Stimulated activated CD8-positive, alpha-beta memory T cell treated with anti-CD3 and anti-CD28 coated beads, Interleukin-4, amount 100 ng/mL, for 1 hour (primary cell): ENCODE measurements at regions not wholly inside any gene's neighbourhood (a gene's known extent, or its start where the extent isn't known, plus 50 kb on each side); places are given as distances from the start of the nearest gene placed in this dataset.

Source experiments
- DNase-seq, 2 donors: peaks; one replicate each; pipeline ENCODE4 v3.0.0-alpha.2; 2020; ENCODE audit warnings: low read depth in 2 of 2, low spot score in 1 of 2

GRCh38 chr5:7955476-7955875 is 86.5 kb downstream of the MTRR start:
- DNase-seq, result no peak

- DNase-seq, result no peak
These were observed 88.4 kb downstream of the MTRR start for GRCh38 chr5:7957329-7957728.

GRCh38 chr5:7960142-7960541 is 91.2 kb downstream of the MTRR start:
- DNase-seq, result no peak

GRCh38 chr5:7961540-7961939 is 92.6 kb downstream of the MTRR start:
- no peak for DNase-seq

GRCh38 chr5:7970816-7971215 is 101.9 kb downstream of the MTRR start:
- no peak for DNase-seq

- DNase-seq, result no peak
These were observed 107.7 kb downstream of the MTRR start for GRCh38 chr5:7976411-7977190.

- DNase-seq, result no peak
These were observed 109.2 kb downstream of the MTRR start for GRCh38 chr5:7978114-7978513.

- no peak for DNase-seq
These were observed 110.0 kb downstream of the MTRR start for GRCh38 chr5:7978991-7979390.

- DNase-seq, result no peak
These were observed 111.9 kb downstream of the MTRR start for GRCh38 chr5:7980881-7981280.

GRCh38 chr5:7983433-7983832 is 114.5 kb downstream of the MTRR start:
- DNase-seq, result no peak

GRCh38 chr5:7991125-7991821 is 122.3 kb downstream of the MTRR start:
- no peak for DNase-seq

GRCh38 chr5:7995688-7996294 is 126.8 kb downstream of the MTRR start:
- DNase-seq, result no peak

- DNase-seq, result no peak
These were observed 136.5 kb downstream of the MTRR start for GRCh38 chr5:8005416-8005815.

- no peak for DNase-seq
These were observed 143.4 kb downstream of the MTRR start for GRCh38 chr5:8012131-8012977.

GRCh38 chr5:8013948-8014710 is 145.2 kb downstream of the MTRR start:
- no peak for DNase-seq

- DNase-seq, result no peak
These were observed 150.8 kb downstream of the MTRR start for GRCh38 chr5:8019719-8020218.

GRCh38 chr5:8020861-8021514 is 152.0 kb downstream of the MTRR start:
- DNase-seq, result no peak

- no peak for DNase-seq
These were observed 159.3 kb downstream of the MTRR start for GRCh38 chr5:8028243-8028642.

GRCh38 chr5:8033261-8033660 is 164.3 kb downstream of the MTRR start:
- DNase-seq, result no peak

GRCh38 chr5:8034852-8035251 is 165.9 kb downstream of the MTRR start:
- DNase-seq, result no peak
